Esophagus muscularis mucosa (tissue), 3 donors: ENCODE measurements at regions not wholly inside any gene's neighbourhood (a gene's known extent, or its start where the extent isn't known, plus 50 kb on each side); places are given as distances from the start of the nearest gene placed in this dataset.

ENCODE experiments used
- EP300 ChIP-seq: sonication (generic); formaldehyde crosslinking; IDR thresholded peaks from one replicate; pipeline ENCODE4 v1.6.1; 2017; ENCODE audit warnings: antibody characterized with exemption
- TF ChIP-seq, protein P1 (sequence below), 3 experiments: fragments of 200-600 bp in 2 of 3; fragments of 450-650 bp in 1 of 3; sonication (generic) in 2 of 3; IDR thresholded peaks; one replicate each; pipeline ENCODE4 v1.5.1; 2017 to 2019; ENCODE audit warnings: antibody characterized with exemption in 3 of 3, mild to moderate bottlenecking in 2 of 3, moderate library complexity in 1 of 3

DNA sequence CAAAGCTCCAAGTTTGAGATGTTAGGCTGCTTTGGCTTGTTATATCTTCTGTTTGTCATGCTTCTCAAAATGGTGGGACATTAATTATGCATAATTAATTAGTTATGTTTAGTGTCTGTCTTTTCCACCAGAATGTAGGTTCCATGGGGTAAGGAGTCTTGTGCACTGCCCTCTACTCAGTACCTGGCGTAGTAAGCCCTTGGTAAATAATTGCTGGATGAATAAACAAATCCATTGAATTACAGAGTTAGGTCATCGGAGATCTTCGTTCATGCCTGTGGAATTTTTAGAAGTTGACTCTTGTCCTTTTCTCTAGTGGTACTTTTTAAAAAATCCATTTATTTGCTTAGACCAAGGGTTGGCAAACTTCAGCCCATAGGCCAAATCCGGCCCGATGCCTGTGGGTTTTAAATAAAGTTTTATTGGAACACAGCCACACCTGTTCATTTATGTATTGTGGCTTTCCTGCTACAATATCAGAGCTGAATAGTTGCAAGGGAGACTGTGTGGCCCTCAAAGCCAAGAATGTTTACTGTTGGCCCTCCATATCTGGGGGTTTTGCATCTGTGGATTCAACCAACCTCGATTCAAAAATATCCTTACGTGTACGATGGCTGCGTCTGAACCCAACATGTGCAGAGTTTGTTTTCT, 524.8 kb upstream of the EEF2KMT start:
- TF ChIP-seq, protein P1, sequence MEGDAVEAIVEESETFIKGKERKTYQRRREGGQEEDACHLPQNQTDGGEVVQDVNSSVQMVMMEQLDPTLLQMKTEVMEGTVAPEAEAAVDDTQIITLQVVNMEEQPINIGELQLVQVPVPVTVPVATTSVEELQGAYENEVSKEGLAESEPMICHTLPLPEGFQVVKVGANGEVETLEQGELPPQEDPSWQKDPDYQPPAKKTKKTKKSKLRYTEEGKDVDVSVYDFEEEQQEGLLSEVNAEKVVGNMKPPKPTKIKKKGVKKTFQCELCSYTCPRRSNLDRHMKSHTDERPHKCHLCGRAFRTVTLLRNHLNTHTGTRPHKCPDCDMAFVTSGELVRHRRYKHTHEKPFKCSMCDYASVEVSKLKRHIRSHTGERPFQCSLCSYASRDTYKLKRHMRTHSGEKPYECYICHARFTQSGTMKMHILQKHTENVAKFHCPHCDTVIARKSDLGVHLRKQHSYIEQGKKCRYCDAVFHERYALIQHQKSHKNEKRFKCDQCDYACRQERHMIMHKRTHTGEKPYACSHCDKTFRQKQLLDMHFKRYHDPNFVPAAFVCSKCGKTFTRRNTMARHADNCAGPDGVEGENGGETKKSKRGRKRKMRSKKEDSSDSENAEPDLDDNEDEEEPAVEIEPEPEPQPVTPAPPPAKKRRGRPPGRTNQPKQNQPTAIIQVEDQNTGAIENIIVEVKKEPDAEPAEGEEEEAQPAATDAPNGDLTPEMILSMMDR (IDR thresholded peaks at IDR 0.05): no peak
- TF ChIP-seq EP300: no peak
